ENCODE measurements at regions not wholly inside any gene's neighbourhood (a gene's known extent, or its start where the extent isn't known, plus 50 kb on each side); places are given as distances from the start of the nearest gene placed in this dataset.

DNA sequence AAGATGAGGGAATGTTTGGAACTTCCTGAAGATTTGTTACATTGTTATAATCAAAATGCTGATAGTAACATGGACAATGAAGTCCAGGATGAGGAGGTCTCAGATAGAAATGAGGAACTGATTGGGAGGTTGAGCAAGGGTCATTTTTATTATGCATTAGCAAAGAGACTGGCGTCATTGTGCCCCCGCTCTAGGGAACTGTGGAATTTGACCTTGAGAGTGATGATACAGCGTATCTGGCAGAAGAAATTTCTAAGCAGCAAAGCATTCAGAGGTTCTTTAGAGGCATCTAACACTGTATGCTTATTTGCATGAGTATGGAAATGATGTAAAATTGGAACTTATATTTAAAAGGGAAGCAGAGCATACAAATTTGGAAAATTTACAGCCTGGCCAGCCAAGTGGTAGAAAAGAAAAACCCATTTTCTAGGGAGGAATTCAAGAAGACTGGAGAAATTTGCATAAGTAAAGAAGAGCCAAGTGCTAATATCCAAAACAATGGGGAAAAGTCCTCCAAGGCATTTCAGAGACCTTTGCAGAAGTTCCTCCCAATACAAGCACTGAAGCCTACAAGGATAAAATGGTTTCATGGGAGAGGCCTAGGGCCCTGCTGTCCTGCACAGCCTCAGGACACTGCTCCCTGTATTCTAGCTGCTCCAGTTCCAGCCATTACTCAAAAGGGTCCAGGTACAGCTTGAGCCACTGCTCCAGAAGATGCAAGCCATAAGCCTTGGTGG, 483.0 kb upstream of the NDST4 start:
- TF ChIP-seq, protein P1, sequence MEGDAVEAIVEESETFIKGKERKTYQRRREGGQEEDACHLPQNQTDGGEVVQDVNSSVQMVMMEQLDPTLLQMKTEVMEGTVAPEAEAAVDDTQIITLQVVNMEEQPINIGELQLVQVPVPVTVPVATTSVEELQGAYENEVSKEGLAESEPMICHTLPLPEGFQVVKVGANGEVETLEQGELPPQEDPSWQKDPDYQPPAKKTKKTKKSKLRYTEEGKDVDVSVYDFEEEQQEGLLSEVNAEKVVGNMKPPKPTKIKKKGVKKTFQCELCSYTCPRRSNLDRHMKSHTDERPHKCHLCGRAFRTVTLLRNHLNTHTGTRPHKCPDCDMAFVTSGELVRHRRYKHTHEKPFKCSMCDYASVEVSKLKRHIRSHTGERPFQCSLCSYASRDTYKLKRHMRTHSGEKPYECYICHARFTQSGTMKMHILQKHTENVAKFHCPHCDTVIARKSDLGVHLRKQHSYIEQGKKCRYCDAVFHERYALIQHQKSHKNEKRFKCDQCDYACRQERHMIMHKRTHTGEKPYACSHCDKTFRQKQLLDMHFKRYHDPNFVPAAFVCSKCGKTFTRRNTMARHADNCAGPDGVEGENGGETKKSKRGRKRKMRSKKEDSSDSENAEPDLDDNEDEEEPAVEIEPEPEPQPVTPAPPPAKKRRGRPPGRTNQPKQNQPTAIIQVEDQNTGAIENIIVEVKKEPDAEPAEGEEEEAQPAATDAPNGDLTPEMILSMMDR (conservative IDR thresholded peaks at IDR 0.05; ENCODE audit: low read length) = no peak
- no peak for TF ChIP-seq EZH2phosphoT487 (IDR thresholded peaks at IDR 0.05; ENCODE audit: borderline replicate concordance)
